H9 (cell line): ENCODE measurements at regions not wholly inside any gene's neighbourhood (a gene's known extent, or its start where the extent isn't known, plus 50 kb on each side); places are given as distances from the start of the nearest gene placed in this dataset.

Experiments
- DNase-seq: peaks from one replicate; pipeline ENCODE4 v3.0.0-alpha.2; 2017
- H2AFZ ChIP-seq: one replicate; pipeline ENCODE4 v1.6.1; 2013; ENCODE audit warnings: mild to moderate bottlenecking, low read length, control low read depth, moderate library complexity
- H2AK5ac ChIP-seq: 2 replicates; pipeline ENCODE4 v1.6.1; 2013; ENCODE audit warnings: low read length, control low read depth, mixed read lengths; ENCODE audit not compliant: insufficient read length
- H2BK120ac ChIP-seq: one replicate; pipeline ENCODE4 v1.6.1; 2013; ENCODE audit warnings: low read depth, mild to moderate bottlenecking, low read length, control low read depth, inconsistent platforms; ENCODE audit not compliant: poor library complexity, severe bottlenecking
- H2BK12ac ChIP-seq: 2 replicates; pipeline ENCODE4 v1.6.1; 2013; ENCODE audit warnings: low read length, control low read depth, mixed read lengths, low read depth; ENCODE audit not compliant: insufficient read length
- H2BK15ac ChIP-seq: 2 replicates; pipeline ENCODE4 v1.6.1; 2013; ENCODE audit warnings: low read depth, low read length, control low read depth
- H2BK20ac ChIP-seq: one replicate; pipeline ENCODE4 v1.6.1; 2013; ENCODE audit warnings: low read depth, mild to moderate bottlenecking, low read length, control low read depth, inconsistent platforms; ENCODE audit not compliant: poor library complexity, severe bottlenecking
- H2BK5ac ChIP-seq: 2 replicates; pipeline ENCODE4 v1.6.1; 2013; ENCODE audit warnings: low read length, control low read depth, mixed read lengths; ENCODE audit not compliant: insufficient read length
- H3K14ac ChIP-seq: 2 replicates; pipeline ENCODE4 v1.6.1; 2013; ENCODE audit warnings: low read length, control low read depth; ENCODE audit not compliant: insufficient read depth
- H3K18ac ChIP-seq: 2 replicates; pipeline ENCODE4 v1.6.1; 2013; ENCODE audit warnings: low read depth, mild to moderate bottlenecking, mixed read lengths, low read length, control low read depth; ENCODE audit not compliant: insufficient read length
- H3K23ac ChIP-seq: 2 replicates; pipeline ENCODE4 v1.6.1; 2013; ENCODE audit warnings: low read length, control low read depth, mixed read lengths, low read depth; ENCODE audit not compliant: insufficient read length
- H3K23me2 ChIP-seq: 2 replicates; pipeline ENCODE4 v1.6.1; 2013; ENCODE audit warnings: low read depth, mild to moderate bottlenecking, mixed read lengths, low read length, control low read depth; ENCODE audit not compliant: insufficient read length, poor library complexity, severe bottlenecking
- H3K27ac ChIP-seq: 2 replicates; pipeline ENCODE4 v1.5.1; 2013; ENCODE audit warnings: low read length, control low read depth, mixed read lengths, low read depth; ENCODE audit not compliant: insufficient read length
- H3K27me3 ChIP-seq: 2 replicates; pipeline ENCODE4 v1.6.1; 2013; ENCODE audit warnings: low read length, control low read depth, inconsistent platforms; ENCODE audit not compliant: insufficient read depth
- H3K4ac ChIP-seq: 2 replicates; pipeline ENCODE4 v1.6.1; 2013; ENCODE audit warnings: low read depth, mild to moderate bottlenecking, control low read depth, inconsistent platforms, low read length, moderate library complexity
- H3K4me1 ChIP-seq: 2 replicates; pipeline ENCODE4 v1.6.1; 2013; ENCODE audit warnings: low read length, control low read depth, inconsistent platforms; ENCODE audit not compliant: insufficient read depth
- H3K4me2 ChIP-seq: 2 replicates; pipeline ENCODE4 v1.6.1; 2013; ENCODE audit warnings: low read length, control low read depth, mixed read lengths; ENCODE audit not compliant: insufficient read length, insufficient read depth
- H3K56ac ChIP-seq: 2 replicates; pipeline ENCODE4 v1.6.1; 2013; ENCODE audit warnings: low read depth, mild to moderate bottlenecking, mixed read lengths, low read length, control low read depth; ENCODE audit not compliant: insufficient read length
- H3K79me1 ChIP-seq: 2 replicates; pipeline ENCODE4 v1.6.1; 2013; ENCODE audit warnings: low read depth, mild to moderate bottlenecking, moderate library complexity, low read length, control low read depth, inconsistent platforms; ENCODE audit not compliant: insufficient read depth, poor library complexity, severe bottlenecking
- H3K79me2 ChIP-seq: 2 replicates; pipeline ENCODE4 v1.6.1; 2013; ENCODE audit warnings: low read length, control low read depth, inconsistent platforms; ENCODE audit not compliant: insufficient read depth
- H3K9ac ChIP-seq: 2 replicates; pipeline ENCODE4 v1.6.1; 2013; ENCODE audit warnings: low read length, control low read depth, mixed read lengths; ENCODE audit not compliant: insufficient read length; ENCODE audit errors: extremely low read depth
- H3K9me3 ChIP-seq: one replicate; pipeline ENCODE4 v1.6.1; 2013; ENCODE audit warnings: low read depth, low read length, inconsistent platforms; ENCODE audit not compliant: control insufficient read depth
- H3T11ph ChIP-seq: one replicate; pipeline ENCODE4 v1.6.1; 2013; ENCODE audit warnings: mild to moderate bottlenecking, low read length, control low read depth, inconsistent platforms
- H4K20me1 ChIP-seq: one replicate; pipeline ENCODE4 v1.6.1; 2013; ENCODE audit not compliant: control insufficient read depth, insufficient read length, insufficient read depth
- H4K5ac ChIP-seq: 2 replicates; pipeline ENCODE4 v1.6.1; 2013; ENCODE audit warnings: low read depth, mild to moderate bottlenecking, mixed read lengths, low read length, control low read depth; ENCODE audit not compliant: insufficient read length
- H4K8ac ChIP-seq: replicated peaks from 2 replicates; pipeline ENCODE4 v1.6.1; 2013; ENCODE audit warnings: low read length, control low read depth, mixed read lengths, low read depth; ENCODE audit not compliant: insufficient read length
- H4K91ac ChIP-seq: 2 replicates; pipeline ENCODE4 v1.6.1; 2013; ENCODE audit warnings: low read depth, mild to moderate bottlenecking, moderate library complexity, mixed read lengths, low read length, control low read depth; ENCODE audit not compliant: insufficient read length
- H3K27ac Mint-ChIP-seq, 3 experiments: 2 replicates in 2 of 3; 3 replicates in 1 of 3; pipeline ENCODE4 v1.8.0; 2020 to 2021; ENCODE audit warnings: mixed read lengths in 3 of 3, mild to moderate bottlenecking in 1 of 3, moderate library complexity in 1 of 3
- H3K27me3 Mint-ChIP-seq: 2 replicates; pipeline ENCODE4 v1.8.0; 2021; ENCODE audit warnings: low read depth, mild to moderate bottlenecking, moderate library complexity, mixed read lengths
- H3K36me3 Mint-ChIP-seq, 3 experiments: 2 replicates in 2 of 3; 3 replicates in 1 of 3; pipeline ENCODE4 v1.8.0; 2020 to 2021; ENCODE audit warnings: low read depth in 3 of 3, mixed read lengths in 3 of 3; ENCODE audit not compliant: insufficient read depth in 1 of 3
- H3K4me1 Mint-ChIP-seq, 2 experiments: 2 replicates each; pipeline ENCODE4 v1.8.0; 2020; ENCODE audit warnings: mixed read lengths in 2 of 2
- H3K4me3 Mint-ChIP-seq, 2 experiments: 2 replicates in 1 of 2; 3 replicates in 1 of 2; pipeline ENCODE4 v1.8.0; 2020 to 2021; ENCODE audit warnings: mild to moderate bottlenecking in 2 of 2, mixed read lengths in 2 of 2, moderate library complexity in 1 of 2
- H3K9me3 Mint-ChIP-seq, 2 experiments: 2 replicates in 1 of 2; 3 replicates in 1 of 2; pipeline ENCODE4 v1.8.0; 2020; ENCODE audit warnings: mild to moderate bottlenecking in 2 of 2, mixed read lengths in 2 of 2, moderate library complexity in 1 of 2
- WGBS: extraction: QIAGEN DNeasy Blood & Tissue Kit; methylation state at CpG from one replicate; pipeline ENCODE4 v1.1.7; 2013; ENCODE audit warnings: missing lambda C conversion rate, low lambda C conversion rate, mixed read lengths; ENCODE audit not compliant: insufficient read length; ENCODE audit errors: extremely low coverage; 5-methylcytosine and 5-hydroxymethylcytosine counted together
- TF ChIP-seq, protein P1 (sequence below): fragments of 200-600 bp; sonication (generic); conservative IDR thresholded peaks from 3 replicates; pipeline ENCODE4 v1.8.0; 2021; ENCODE audit warnings: antibody characterized with exemption, mild to moderate bottlenecking

DNA sequence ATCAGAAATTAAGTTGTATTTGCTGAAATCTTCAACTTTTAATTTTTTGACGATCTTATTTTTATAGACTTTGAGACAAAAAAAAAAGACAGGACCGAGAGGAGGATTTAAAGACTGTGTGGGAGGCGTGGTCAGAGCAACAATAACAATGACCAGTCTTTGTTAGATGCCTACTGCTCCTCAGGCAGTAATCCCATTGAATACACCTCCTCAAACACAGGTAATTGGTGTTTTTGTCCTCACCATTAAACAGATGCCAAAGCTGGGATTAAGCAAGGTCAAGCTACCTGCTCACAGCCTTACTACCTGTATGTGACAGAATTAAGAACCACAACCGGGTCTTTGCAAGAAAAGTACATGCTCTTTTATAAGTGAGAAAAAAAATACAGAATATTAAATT is 233.3 kb upstream of the GRAMD2B start:
- Histone ChIP-seq H3K18ac (no peak overlapping the region), H4K91ac (no peak overlapping the region), H3K23ac (no peak overlapping the region), H3K4ac (no peak overlapping the region), H3K4me1 (no peaks in the 10 kb centered on the region; the same call in 1 of the 2 replicates), H2BK120ac (no peak overlapping the region), H3K14ac (no peak overlapping the region), H2AK5ac (no peak overlapping the region), H3K9ac (no peak overlapping the region), H3K27me3 (no peaks in the 10 kb centered on the region), H2BK5ac (no peak overlapping the region), H3K79me1 (no peaks in the 10 kb centered on the region), H3K23me2 (no peaks in the 10 kb centered on the region), H2AFZ (no peak overlapping the region), H3K56ac (no peak overlapping the region), H3K9me3 (no peaks in the 10 kb centered on the region), H4K8ac (no peak overlapping the region), H3K27ac (no peak overlapping the region), H3K79me2 (no peaks in the 10 kb centered on the region), H4K5ac (no peak overlapping the region), H2BK15ac (no peak overlapping the region), H2BK12ac (no peak overlapping the region), H3K4me2 (no peak overlapping the region), H2BK20ac (no peak overlapping the region), H4K20me1 (no peaks in the 10 kb centered on the region), H3T11ph (no peak overlapping the region)
- Mint-ChIP-seq H3K27me3 (peaks cover 24% of the 10 kb centered on the region), H3K4me3 (no peak overlapping the region), H3K36me3 (peaks cover 0 to 14% (median 3%) of the 10 kb centered on the region in 3 experiments; a peak in 3 of 7 replicates), H3K4me1 (peaks cover 34 to 35% of the 10 kb centered on the region in 2 experiments), H3K9me3 (peaks cover 5 to 8% of the 10 kb centered on the region in 2 experiments; a peak in 4 of 5 replicates), H3K27ac (no peak overlapping the region)
- TF ChIP-seq, protein P1, sequence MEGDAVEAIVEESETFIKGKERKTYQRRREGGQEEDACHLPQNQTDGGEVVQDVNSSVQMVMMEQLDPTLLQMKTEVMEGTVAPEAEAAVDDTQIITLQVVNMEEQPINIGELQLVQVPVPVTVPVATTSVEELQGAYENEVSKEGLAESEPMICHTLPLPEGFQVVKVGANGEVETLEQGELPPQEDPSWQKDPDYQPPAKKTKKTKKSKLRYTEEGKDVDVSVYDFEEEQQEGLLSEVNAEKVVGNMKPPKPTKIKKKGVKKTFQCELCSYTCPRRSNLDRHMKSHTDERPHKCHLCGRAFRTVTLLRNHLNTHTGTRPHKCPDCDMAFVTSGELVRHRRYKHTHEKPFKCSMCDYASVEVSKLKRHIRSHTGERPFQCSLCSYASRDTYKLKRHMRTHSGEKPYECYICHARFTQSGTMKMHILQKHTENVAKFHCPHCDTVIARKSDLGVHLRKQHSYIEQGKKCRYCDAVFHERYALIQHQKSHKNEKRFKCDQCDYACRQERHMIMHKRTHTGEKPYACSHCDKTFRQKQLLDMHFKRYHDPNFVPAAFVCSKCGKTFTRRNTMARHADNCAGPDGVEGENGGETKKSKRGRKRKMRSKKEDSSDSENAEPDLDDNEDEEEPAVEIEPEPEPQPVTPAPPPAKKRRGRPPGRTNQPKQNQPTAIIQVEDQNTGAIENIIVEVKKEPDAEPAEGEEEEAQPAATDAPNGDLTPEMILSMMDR, result no peak
- peak; percentile 41 for DNase-seq
- no CpG with 5 or more reads among the region's 4 CpGs for WGBS
